NCI-H2196 treated with DMSO at 0.1 percent for 48 hours (cell line): ENCODE measurements at regions not wholly inside any gene's neighbourhood (a gene's known extent, or its start where the extent isn't known, plus 50 kb on each side); places are given as distances from the start of the nearest gene placed in this dataset.

Source experiments
- DNase-seq: peaks from one replicate; lab custom pipeline; 2025; ENCODE audit not compliant: unreplicated experiment; lab: John Stamatoyannopoulos, UW

DNA sequence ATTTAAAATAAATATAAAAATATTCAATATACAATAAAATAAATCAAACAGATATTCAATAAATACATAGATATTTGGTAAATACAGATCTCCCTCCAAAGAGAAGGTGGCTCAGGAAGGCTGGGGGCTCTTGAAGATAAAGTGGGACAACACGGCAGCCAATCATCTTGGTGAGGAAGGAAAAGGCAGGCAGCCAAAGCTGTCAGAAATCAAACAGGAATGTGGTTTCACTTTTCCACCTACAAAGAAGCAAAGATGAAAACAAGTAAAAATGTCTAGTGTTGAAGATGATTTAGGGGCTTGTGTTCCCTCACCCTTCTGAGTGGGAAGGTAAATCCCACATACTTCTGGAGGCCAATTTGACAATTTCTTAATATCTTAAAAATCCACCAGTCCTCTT lies 85.7 kb downstream of the B3GNT2 start:
- DNase-seq = no peak

DNA sequence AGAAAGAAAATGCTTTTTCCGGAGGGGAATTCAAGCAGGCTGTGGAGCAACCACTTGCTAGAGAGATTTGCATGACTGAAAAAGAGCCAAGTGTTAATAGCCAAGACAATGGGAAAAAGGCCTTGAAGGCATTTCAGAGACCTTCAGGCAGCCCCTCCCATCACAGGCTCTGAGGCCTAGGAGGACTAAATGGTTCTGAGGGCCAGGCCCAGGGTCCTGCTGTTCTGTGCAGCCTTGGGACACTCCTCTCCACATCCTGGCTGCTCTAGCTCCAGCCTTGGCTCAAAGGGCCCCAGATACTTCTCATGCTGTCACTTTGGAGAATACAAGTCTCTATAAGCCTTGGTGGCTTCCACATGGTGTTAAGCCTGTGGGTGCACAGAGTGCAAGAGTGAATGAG lies 81.8 kb downstream of the B3GNT2 start:
- no peak for DNase-seq
